ENCODE measurements at regions not wholly inside any gene's neighbourhood (a gene's known extent, or its start where the extent isn't known, plus 50 kb on each side); places are given as distances from the start of the nearest gene placed in this dataset.

- DNase-seq (ENCODE audit: low spot score): no peak
These were observed 1835.8 kb upstream of the TENM3 start for GRCh38 chr4:180407275-180407885.

GRCh38 chr4:180418819-180419531 lies 1824.2 kb upstream of the TENM3 start:
- no peak for DNase-seq (ENCODE audit: low spot score)

- no peak for DNase-seq (ENCODE audit: low spot score)
These were observed 1820.1 kb upstream of the TENM3 start for GRCh38 chr4:180422989-180423711.

- DNase-seq (ENCODE audit: low spot score): no peak
These were observed 1819.5 kb upstream of the TENM3 start for GRCh38 chr4:180423712-180424057.

GRCh38 chr4:180426938-180427337 lies 1816.3 kb upstream of the TENM3 start:
- DNase-seq (ENCODE audit: low spot score): no peak

- no peak for DNase-seq (ENCODE audit: low spot score)
These were observed 1812.9 kb upstream of the TENM3 start for GRCh38 chr4:180430283-180430682.

- no peak for DNase-seq (ENCODE audit: low spot score)
These were observed 1808.9 kb upstream of the TENM3 start for GRCh38 chr4:180434131-180434895.

GRCh38 chr4:180436361-180436760 lies 1806.8 kb upstream of the TENM3 start:
- DNase-seq (ENCODE audit: low spot score): no peak

GRCh38 chr4:180437601-180438000 lies 1805.6 kb upstream of the TENM3 start:
- no peak for DNase-seq (ENCODE audit: low spot score)

- DNase-seq (ENCODE audit: low spot score): no peak
These were observed 1794.9 kb upstream of the TENM3 start for GRCh38 chr4:180448306-180448705.

- DNase-seq (ENCODE audit: low spot score): peak; percentile 63
These were observed 1793.7 kb upstream of the TENM3 start for GRCh38 chr4:180449395-180449956.

- no peak for DNase-seq (ENCODE audit: low spot score)
These were observed 1788.0 kb upstream of the TENM3 start for GRCh38 chr4:180455226-180455625.

GRCh38 chr4:180456928-180457327 lies 1786.3 kb upstream of the TENM3 start:
- no peak for DNase-seq (ENCODE audit: low spot score)

GRCh38 chr4:180462116-180462515 lies 1781.1 kb upstream of the TENM3 start:
- no peak for DNase-seq (ENCODE audit: low spot score)

GRCh38 chr4:180465364-180465763 lies 1777.8 kb upstream of the TENM3 start:
- DNase-seq (ENCODE audit: low spot score): no peak

- DNase-seq (ENCODE audit: low spot score): no peak
These were observed 1760.2 kb upstream of the TENM3 start for GRCh38 chr4:180483036-180483435.

GRCh38 chr4:180485407-180485806 lies 1757.8 kb upstream of the TENM3 start:
- DNase-seq (ENCODE audit: low spot score): no peak

- no peak for DNase-seq (ENCODE audit: low spot score)
These were observed 1756.9 kb upstream of the TENM3 start for GRCh38 chr4:180486342-180486741.

- DNase-seq (ENCODE audit: low spot score): no peak
These were observed 1753.4 kb upstream of the TENM3 start for GRCh38 chr4:180489787-180490186.

- no peak for DNase-seq (ENCODE audit: low spot score)
These were observed 1752.0 kb upstream of the TENM3 start for GRCh38 chr4:180491210-180491609.

GRCh38 chr4:180493299-180493698 lies 1749.9 kb upstream of the TENM3 start:
- no peak for DNase-seq (ENCODE audit: low spot score)

GRCh38 chr4:180500154-180500553 lies 1743.0 kb upstream of the TENM3 start:
- DNase-seq (ENCODE audit: low spot score): no peak

Data from kidney capillary endothelial cell (primary cell).